ENCODE measurements at regions not wholly inside any gene's neighbourhood (a gene's known extent, or its start where the extent isn't known, plus 50 kb on each side); places are given as distances from the start of the nearest gene placed in this dataset.

DNA sequence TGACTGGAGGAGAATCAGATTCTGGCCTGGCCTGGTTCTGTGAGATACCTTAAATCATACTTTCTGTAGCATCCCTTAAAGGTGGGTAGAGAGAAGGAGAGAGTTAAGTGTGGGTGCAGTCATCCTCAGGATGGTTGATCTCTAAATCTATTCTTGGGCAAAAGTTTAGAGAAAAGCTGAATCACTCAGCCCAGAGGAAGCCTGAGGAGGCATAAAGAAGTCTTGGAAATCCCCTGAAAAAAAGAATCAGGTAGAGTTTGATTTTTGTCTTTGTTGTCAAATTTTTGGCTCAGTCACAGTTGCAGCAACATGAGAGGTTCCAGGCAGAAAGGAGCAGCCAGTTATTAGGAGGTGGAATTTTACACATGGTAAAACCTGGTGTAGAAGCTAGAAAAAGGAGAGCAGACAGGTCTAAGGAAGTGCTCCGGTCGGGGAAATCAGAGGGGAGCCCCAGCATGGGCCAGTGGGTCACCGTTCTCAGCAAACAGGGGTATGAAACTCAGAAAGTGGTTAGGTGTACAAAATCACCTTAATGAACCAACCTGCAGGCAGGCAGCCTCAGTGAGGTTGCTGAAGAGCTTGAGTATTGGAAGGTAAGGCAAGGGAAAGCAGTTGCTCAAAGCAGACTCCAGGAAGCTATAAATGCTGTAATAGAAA is 116.2 kb upstream of the CNTLN start:
- TF ChIP-seq, protein P1, sequence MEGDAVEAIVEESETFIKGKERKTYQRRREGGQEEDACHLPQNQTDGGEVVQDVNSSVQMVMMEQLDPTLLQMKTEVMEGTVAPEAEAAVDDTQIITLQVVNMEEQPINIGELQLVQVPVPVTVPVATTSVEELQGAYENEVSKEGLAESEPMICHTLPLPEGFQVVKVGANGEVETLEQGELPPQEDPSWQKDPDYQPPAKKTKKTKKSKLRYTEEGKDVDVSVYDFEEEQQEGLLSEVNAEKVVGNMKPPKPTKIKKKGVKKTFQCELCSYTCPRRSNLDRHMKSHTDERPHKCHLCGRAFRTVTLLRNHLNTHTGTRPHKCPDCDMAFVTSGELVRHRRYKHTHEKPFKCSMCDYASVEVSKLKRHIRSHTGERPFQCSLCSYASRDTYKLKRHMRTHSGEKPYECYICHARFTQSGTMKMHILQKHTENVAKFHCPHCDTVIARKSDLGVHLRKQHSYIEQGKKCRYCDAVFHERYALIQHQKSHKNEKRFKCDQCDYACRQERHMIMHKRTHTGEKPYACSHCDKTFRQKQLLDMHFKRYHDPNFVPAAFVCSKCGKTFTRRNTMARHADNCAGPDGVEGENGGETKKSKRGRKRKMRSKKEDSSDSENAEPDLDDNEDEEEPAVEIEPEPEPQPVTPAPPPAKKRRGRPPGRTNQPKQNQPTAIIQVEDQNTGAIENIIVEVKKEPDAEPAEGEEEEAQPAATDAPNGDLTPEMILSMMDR (IDR thresholded peaks at IDR 0.05; ENCODE audit: unreplicated experiment): no peak

DNA sequence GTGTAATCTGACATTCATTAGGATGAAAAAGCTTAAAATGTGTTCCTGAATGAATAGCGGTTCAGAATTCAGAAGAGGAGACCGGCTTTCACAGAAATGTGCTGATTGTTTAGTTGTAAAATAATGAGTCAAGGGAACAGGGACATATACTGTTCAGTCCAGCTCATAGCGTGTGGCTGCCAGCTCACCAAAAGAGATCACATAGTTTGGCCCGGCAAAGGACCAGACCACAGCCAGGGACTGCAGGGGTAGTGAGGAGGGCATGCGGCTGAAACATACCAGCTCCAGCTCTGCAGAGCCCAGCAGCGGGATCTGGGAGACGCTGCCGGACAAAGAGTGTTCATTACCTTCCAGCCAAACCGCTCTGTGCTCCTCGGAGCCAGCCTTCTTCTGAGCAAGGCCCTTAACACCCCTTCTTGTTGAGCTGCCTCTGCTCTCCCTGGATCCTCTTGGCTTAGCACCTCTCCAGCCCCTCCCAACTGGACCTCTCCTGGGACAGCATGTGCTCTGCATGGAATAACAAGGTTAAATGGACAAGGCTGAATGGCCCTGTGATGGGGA is 116.8 kb upstream of the CNTLN start:
- Mint-ChIP-seq H3K9me3 (peaks cover 3% of the 10 kb centered on the region), H3K27me3 (ENCODE audit: low read depth) (no peaks in the 10 kb centered on the region), H3K36me3 (no peaks in the 10 kb centered on the region), H3K4me1 (peaks cover 8% of the 10 kb centered on the region), H3K27ac (no peak overlapping the region), H3K4me3 (no peak overlapping the region)
- TF ChIP-seq, protein P1 (IDR thresholded peaks at IDR 0.05; ENCODE audit: unreplicated experiment): no peak
- DNase-seq (ENCODE audit: low spot score in 2 of 2, unreplicated experiment in 2 of 2): no peak

More for the DNA sequence above, 116.2 kb upstream of the CNTLN start:
- no peak overlapping the region for H3K27ac Mint-ChIP-seq
- peaks cover 8% of the 10 kb centered on the region for H3K4me1 Mint-ChIP-seq
- no peak for DNase-seq (ENCODE audit: low spot score in 2 of 2, unreplicated experiment in 2 of 2)
- H3K27me3 Mint-ChIP-seq (ENCODE audit: low read depth): no peaks in the 10 kb centered on the region
- no peak overlapping the region for H3K4me3 Mint-ChIP-seq
- H3K9me3 Mint-ChIP-seq: peaks cover 3% of the 10 kb centered on the region
- H3K36me3 Mint-ChIP-seq: no peaks in the 10 kb centered on the region

DNA sequence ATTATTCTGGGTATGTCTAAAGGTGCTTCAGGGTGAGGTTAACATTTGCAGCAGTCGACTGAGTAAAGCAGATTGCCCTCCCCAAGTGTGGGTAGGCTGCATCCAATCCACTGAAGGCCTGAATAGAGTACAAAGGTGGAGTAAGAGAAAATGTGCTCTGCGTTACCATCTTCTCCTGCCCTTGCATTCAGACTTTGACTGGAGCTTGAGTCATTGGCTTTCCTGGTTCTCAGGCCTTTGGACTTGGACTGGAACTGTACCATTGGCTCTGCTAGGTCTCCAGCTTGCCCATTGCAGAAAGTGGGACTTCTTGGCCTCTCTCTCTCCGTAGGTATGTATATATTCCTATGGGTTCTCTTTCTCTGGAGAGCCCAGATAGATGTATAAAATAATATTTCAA is 120.9 kb upstream of the CNTLN start:
- peaks cover 3% of the 10 kb centered on the region for H3K4me1 Mint-ChIP-seq
- H3K27ac Mint-ChIP-seq: no peak overlapping the region
- TF ChIP-seq, protein P1 (IDR thresholded peaks at IDR 0.05; ENCODE audit: unreplicated experiment): no peak
- no peaks in the 10 kb centered on the region for H3K27me3 Mint-ChIP-seq (ENCODE audit: low read depth)
- no peaks in the 10 kb centered on the region for H3K36me3 Mint-ChIP-seq
- no peaks in the 10 kb centered on the region for H3K9me3 Mint-ChIP-seq
- H3K4me3 Mint-ChIP-seq: no peak overlapping the region
- DNase-seq (ENCODE audit: low spot score in 2 of 2, unreplicated experiment in 2 of 2): no peak

DNA sequence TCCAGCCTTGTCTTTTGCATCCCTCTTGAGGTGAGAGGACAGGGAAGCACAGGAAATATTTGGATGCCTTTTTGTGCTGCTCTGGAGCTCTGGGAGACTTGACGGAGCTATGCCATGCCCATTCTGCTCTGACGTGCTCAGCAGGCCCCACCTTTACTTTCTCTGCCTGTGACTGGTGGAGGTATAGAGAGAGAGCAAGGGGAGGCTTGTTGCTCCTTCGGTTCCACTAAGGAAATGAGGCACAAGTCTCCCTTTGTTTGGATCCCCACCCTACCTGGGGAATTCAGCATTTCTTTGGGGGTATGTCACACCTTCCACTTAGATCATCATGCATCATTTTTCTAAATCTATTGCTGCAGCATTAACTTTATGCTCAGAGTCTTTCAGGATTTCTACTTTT is 121.8 kb upstream of the CNTLN start:
- TF ChIP-seq, protein P1 (IDR thresholded peaks at IDR 0.05; ENCODE audit: unreplicated experiment): no peak
- H3K9me3 Mint-ChIP-seq: no peaks in the 10 kb centered on the region
- no peak overlapping the region for H3K4me3 Mint-ChIP-seq
- no peaks in the 10 kb centered on the region for H3K36me3 Mint-ChIP-seq
- no peaks in the 10 kb centered on the region for H3K4me1 Mint-ChIP-seq
- no peaks in the 10 kb centered on the region for H3K27me3 Mint-ChIP-seq (ENCODE audit: low read depth)
- no peak overlapping the region for H3K27ac Mint-ChIP-seq
- no peak for DNase-seq (ENCODE audit: low spot score in 2 of 2, unreplicated experiment in 2 of 2)

DNA sequence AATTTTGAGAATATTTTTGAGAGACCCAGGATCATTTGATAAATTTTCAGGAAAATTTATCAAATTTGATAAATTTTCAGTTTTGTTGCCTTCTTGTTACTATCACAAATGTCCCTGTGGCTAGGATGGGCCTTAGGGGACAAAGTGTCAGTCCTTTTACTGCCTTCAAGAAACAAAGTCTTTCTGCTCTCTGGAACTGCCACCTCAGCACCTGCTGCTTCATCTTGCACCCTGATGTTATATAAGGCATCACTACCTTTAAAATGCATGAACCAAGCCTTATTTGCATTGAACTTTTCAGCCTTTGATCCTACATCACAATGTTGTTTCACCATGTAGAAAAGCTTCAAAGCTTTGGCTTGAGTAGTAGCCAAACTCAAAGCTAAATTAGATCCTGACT is 123.0 kb upstream of the CNTLN start:
- no peaks in the 10 kb centered on the region for H3K9me3 Mint-ChIP-seq
- no peak overlapping the region for H3K27ac Mint-ChIP-seq
- no peak overlapping the region for H3K4me3 Mint-ChIP-seq
- H3K4me1 Mint-ChIP-seq: no peaks in the 10 kb centered on the region
- no peaks in the 10 kb centered on the region for H3K27me3 Mint-ChIP-seq (ENCODE audit: low read depth)
- no peak for DNase-seq (ENCODE audit: low spot score in 2 of 2, unreplicated experiment in 2 of 2)
- no peaks in the 10 kb centered on the region for H3K36me3 Mint-ChIP-seq
- TF ChIP-seq, protein P1 (IDR thresholded peaks at IDR 0.05; ENCODE audit: unreplicated experiment): no peak
